ENCODE measurements at regions not wholly inside any gene's neighbourhood (a gene's known extent, or its start where the extent isn't known, plus 50 kb on each side); places are given as distances from the start of the nearest gene placed in this dataset.
"Not testable (repeated sequence)": the region's sequence is repeated elsewhere in the genome, so short reads cannot be mapped to it uniquely, and the experiment has no call there.

DNA sequence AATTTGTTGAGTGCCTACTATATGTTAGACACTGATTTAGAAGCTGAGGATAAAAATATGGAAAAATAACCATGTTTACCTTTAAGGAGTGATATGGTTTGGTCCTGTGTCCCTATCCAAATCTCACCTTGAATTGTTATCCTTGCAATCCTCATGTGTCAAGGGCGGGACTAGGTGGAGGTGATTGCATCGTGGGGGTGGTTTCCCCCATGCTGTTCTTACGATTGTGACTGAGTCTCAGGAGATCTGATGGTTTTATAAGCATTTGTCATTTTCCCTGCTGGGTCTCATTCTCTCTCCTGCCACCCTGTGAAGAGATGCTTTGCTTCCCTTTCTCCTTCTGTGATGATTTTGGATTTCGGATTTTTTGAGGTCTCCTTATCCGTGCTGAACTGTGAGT is 876.4 kb downstream of the DTWD2 start:
- Histone ChIP-seq H3K36me3 (ENCODE audit: control insufficient read depth in 2 of 2, extremely low read depth in 1 of 2, insufficient read depth in 2 of 2, low read length in 2 of 2) (no peaks in the 10 kb centered on the region), H3K9me3 (ENCODE audit: control insufficient read depth, low read depth, low read length) (no peaks in the 10 kb centered on the region), H3K4me1 (ENCODE audit: control insufficient read depth, extremely low read depth, insufficient read depth, low read length) (no peaks in the 10 kb centered on the region), H3K9ac (ENCODE audit: control insufficient read depth, extremely low read depth, insufficient read depth, low read length) (no peak overlapping the region), H3K27me3 (ENCODE audit: control insufficient read depth, extremely low read depth, insufficient read depth, low read length) (no peaks in the 10 kb centered on the region), H3K4me3 (ENCODE audit: control insufficient read depth in 2 of 3, extremely low read depth in 1 of 3, insufficient read depth in 2 of 3, low read depth in 1 of 3, low read length in 3 of 3) (no peak overlapping the region), H3K4me2 (ENCODE audit: control insufficient read depth, extremely low read depth, insufficient read depth, low read depth, low read length) (no peak overlapping the region), H3K27ac (ENCODE audit: control insufficient read depth, insufficient read depth, low read length) (no peak overlapping the region), H4K20me1 (ENCODE audit: control insufficient read depth, extremely low read depth, insufficient read depth, low read length) (no peaks in the 10 kb centered on the region), H2AFZ (ENCODE audit: control insufficient read depth, low read length) (no peak overlapping the region), H3K9me1 (ENCODE audit: control insufficient read depth, extremely low read depth, insufficient read depth, low read length) (no peaks in the 10 kb centered on the region), H3K79me2 (ENCODE audit: control insufficient read depth, insufficient read depth, low read length) (no peaks in the 10 kb centered on the region)
- dilution Hi-C loops (cut with MboI; ENCODE audit: extremely low pct_ligation_motif_present, low sequenced_read_pairs), result no loop called here
- no peak for DNase-seq (ENCODE audit: low read depth, low spot score)
- FAIRE-seq, result no peak
- TF ChIP-seq CTCF (optimal IDR thresholded peaks at IDR 0.05 in 1 of 3, IDR thresholded peaks at IDR 0.05 in 1 of 3, conservative IDR thresholded peaks at IDR 0.05 in 1 of 3; ENCODE audit: extremely low read depth in 1 of 3, insufficient read depth in 2 of 3, low read length in 3 of 3) (no peak), EZH2 (IDR thresholded peaks at IDR 0.05; ENCODE audit: low read length) (no peak)

DNA sequence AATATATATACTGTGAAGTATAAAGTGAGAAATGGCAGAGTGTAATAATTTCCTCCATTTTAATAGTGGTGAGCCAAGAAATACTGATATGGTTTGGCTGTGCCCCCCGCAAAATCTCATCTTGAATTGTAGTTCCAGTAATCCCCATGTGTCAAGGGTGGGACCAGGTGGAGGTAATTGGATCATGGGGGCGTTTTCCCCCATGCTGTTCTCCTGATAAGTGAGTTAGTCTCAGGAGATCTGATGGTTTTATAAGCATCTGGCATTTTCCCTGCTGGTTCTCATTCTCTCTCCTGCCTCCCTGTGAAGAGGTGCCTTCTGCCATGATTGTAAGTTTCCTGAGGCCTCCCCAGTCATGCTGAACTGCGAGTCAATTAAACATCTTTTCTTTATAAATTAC is 881.1 kb downstream of the DTWD2 start:
- H3K9ac ChIP-seq (ENCODE audit: control insufficient read depth, extremely low read depth, insufficient read depth, low read length); H3K36me3 ChIP-seq (ENCODE audit: control insufficient read depth in 2 of 2, extremely low read depth in 1 of 2, insufficient read depth in 2 of 2, low read length in 2 of 2); dilution Hi-C loops (cut with MboI; ENCODE audit: extremely low pct_ligation_motif_present, low sequenced_read_pairs); H3K9me1 ChIP-seq (ENCODE audit: control insufficient read depth, extremely low read depth, insufficient read depth, low read length); DNase-seq (ENCODE audit: low read depth, low spot score); H3K4me2 ChIP-seq (ENCODE audit: control insufficient read depth, extremely low read depth, insufficient read depth, low read depth, low read length); H3K27ac ChIP-seq (ENCODE audit: control insufficient read depth, insufficient read depth, low read length); H3K9me3 ChIP-seq (ENCODE audit: control insufficient read depth, low read depth, low read length); H3K27me3 ChIP-seq (ENCODE audit: control insufficient read depth, extremely low read depth, insufficient read depth, low read length); H3K4me3 ChIP-seq (ENCODE audit: control insufficient read depth in 2 of 3, extremely low read depth in 1 of 3, insufficient read depth in 2 of 3, low read depth in 1 of 3, low read length in 3 of 3); FAIRE-seq; H3K79me2 ChIP-seq (ENCODE audit: control insufficient read depth, insufficient read depth, low read length); H4K20me1 ChIP-seq (ENCODE audit: control insufficient read depth, extremely low read depth, insufficient read depth, low read length); H2AFZ ChIP-seq (ENCODE audit: control insufficient read depth, low read length); H3K4me1 ChIP-seq (ENCODE audit: control insufficient read depth, extremely low read depth, insufficient read depth, low read length): not testable (repeated sequence)

DNA sequence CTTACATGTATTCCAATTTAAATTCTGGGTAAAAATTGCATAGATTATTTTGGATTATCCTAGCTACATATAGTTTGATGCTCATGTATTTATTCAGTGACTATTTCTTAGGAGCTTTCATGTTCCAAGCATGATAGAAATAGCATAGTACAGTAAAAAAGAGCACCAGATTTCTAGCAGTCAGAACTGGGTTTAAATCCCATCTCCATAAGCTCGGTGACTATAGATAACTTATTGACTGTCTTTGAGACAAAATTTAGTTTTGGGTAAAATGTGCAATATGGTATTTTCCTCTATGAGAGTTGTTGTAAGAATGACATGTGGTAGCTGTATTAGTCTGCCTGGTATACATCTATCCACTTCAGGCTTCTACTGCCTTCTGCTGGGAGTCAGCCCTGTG is 889.6 kb downstream of the DTWD2 start:
- no peaks in the 10 kb centered on the region for H3K27me3 ChIP-seq (ENCODE audit: control insufficient read depth, extremely low read depth, insufficient read depth, low read length)
- no peak overlapping the region for H3K9ac ChIP-seq (ENCODE audit: control insufficient read depth, extremely low read depth, insufficient read depth, low read length)
- H2AFZ ChIP-seq (ENCODE audit: control insufficient read depth, low read length), result no peak overlapping the region
- TF ChIP-seq EZH2 (IDR thresholded peaks at IDR 0.05; ENCODE audit: low read length), result no peak
- no peak for FAIRE-seq
- DNase-seq (ENCODE audit: low read depth, low spot score), result no peak
- dilution Hi-C loops (cut with MboI; ENCODE audit: extremely low pct_ligation_motif_present, low sequenced_read_pairs), result no loop called here
- no peak overlapping the region for H3K27ac ChIP-seq (ENCODE audit: control insufficient read depth, insufficient read depth, low read length)
- no peak overlapping the region for H3K4me3 ChIP-seq (ENCODE audit: control insufficient read depth in 2 of 3, extremely low read depth in 1 of 3, insufficient read depth in 2 of 3, low read depth in 1 of 3, low read length in 3 of 3)
- no peaks in the 10 kb centered on the region for H3K9me1 ChIP-seq (ENCODE audit: control insufficient read depth, extremely low read depth, insufficient read depth, low read length)
- no peaks in the 10 kb centered on the region for H3K79me2 ChIP-seq (ENCODE audit: control insufficient read depth, insufficient read depth, low read length)
- H3K4me1 ChIP-seq (ENCODE audit: control insufficient read depth, extremely low read depth, insufficient read depth, low read length), result no peaks in the 10 kb centered on the region
- no peak overlapping the region for H3K4me2 ChIP-seq (ENCODE audit: control insufficient read depth, extremely low read depth, insufficient read depth, low read depth, low read length)
- no peaks in the 10 kb centered on the region for H3K36me3 ChIP-seq (ENCODE audit: control insufficient read depth in 2 of 2, extremely low read depth in 1 of 2, insufficient read depth in 2 of 2, low read length in 2 of 2)
- H3K9me3 ChIP-seq (ENCODE audit: control insufficient read depth, low read depth, low read length), result no peaks in the 10 kb centered on the region
- no peaks in the 10 kb centered on the region for H4K20me1 ChIP-seq (ENCODE audit: control insufficient read depth, extremely low read depth, insufficient read depth, low read length)

All from keratinocyte (primary cell).